ENCODE measurements at regions not wholly inside any gene's neighbourhood (a gene's known extent, or its start where the extent isn't known, plus 50 kb on each side); places are given as distances from the start of the nearest gene placed in this dataset.

- no peak overlapping the region for H3K27ac ChIP-seq
- TF ChIP-seq ZFX (IDR thresholded peaks at IDR 0.05; ENCODE audit: borderline replicate concordance) (no peak), CTCF (IDR thresholded peaks at IDR 0.05) (no peak)
Observed at GRCh38 chr2:198717451-198717850, 740.3 kb downstream of the SATB2 start.

- TF ChIP-seq ZFX (IDR thresholded peaks at IDR 0.05; ENCODE audit: borderline replicate concordance): no peak
- TF ChIP-seq CTCF (IDR thresholded peaks at IDR 0.05): no peak
- no peak overlapping the region for H3K27ac ChIP-seq
Observed at GRCh38 chr2:198715302-198715835, 742.4 kb downstream of the SATB2 start.

GRCh38 chr2:198712485-198712884, 745.3 kb downstream of the SATB2 start:
- TF ChIP-seq ZFX (IDR thresholded peaks at IDR 0.05; ENCODE audit: borderline replicate concordance): no peak
- TF ChIP-seq CTCF (IDR thresholded peaks at IDR 0.05): no peak

GRCh38 chr2:198711484-198711883, 746.3 kb downstream of the SATB2 start:
- TF ChIP-seq CTCF (IDR thresholded peaks at IDR 0.05): no peak
- no peak for TF ChIP-seq ZFX (IDR thresholded peaks at IDR 0.05; ENCODE audit: borderline replicate concordance)
- H3K27ac ChIP-seq: no peak overlapping the region

More at GRCh38 chr2:198712485-198712884, 745.3 kb downstream of the SATB2 start:
- no peak overlapping the region for H3K27ac ChIP-seq

- no peak overlapping the region for H3K27ac ChIP-seq
- TF ChIP-seq ZFX (IDR thresholded peaks at IDR 0.05; ENCODE audit: borderline replicate concordance) (no peak), CTCF (IDR thresholded peaks at IDR 0.05) (no peak)
Observed at GRCh38 chr2:198710562-198710961, 747.2 kb downstream of the SATB2 start.

GRCh38 chr2:198706476-198707082, 751.2 kb downstream of the SATB2 start:
- H3K27ac ChIP-seq: no peak overlapping the region
- no peak for TF ChIP-seq CTCF (IDR thresholded peaks at IDR 0.05)
- TF ChIP-seq ZFX (IDR thresholded peaks at IDR 0.05; ENCODE audit: borderline replicate concordance): no peak

- H3K27ac ChIP-seq: no peak overlapping the region
- TF ChIP-seq CTCF (IDR thresholded peaks at IDR 0.05) (no peak), ZFX (IDR thresholded peaks at IDR 0.05; ENCODE audit: borderline replicate concordance) (no peak)
Observed at GRCh38 chr2:198703281-198703680, 754.5 kb downstream of the SATB2 start.

Measured in 22Rv1 (cell line).